ENCODE measurements at regions not wholly inside any gene's neighbourhood (a gene's known extent, or its start where the extent isn't known, plus 50 kb on each side); places are given as distances from the start of the nearest gene placed in this dataset.

- Histone ChIP-seq H3K9me3 (ENCODE audit: severe bottlenecking) (no peaks in the 10 kb centered on the region), H3K27ac (no peak overlapping the region), H3K4me3 (ENCODE audit: low read depth, low read length) (no peak overlapping the region), H3K36me3 (no peaks in the 10 kb centered on the region), H3K27me3 (ENCODE audit: insufficient read depth, low read depth, severe bottlenecking) (no peaks in the 10 kb centered on the region)
- no peak for DNase-seq
- TF ChIP-seq, protein P1, sequence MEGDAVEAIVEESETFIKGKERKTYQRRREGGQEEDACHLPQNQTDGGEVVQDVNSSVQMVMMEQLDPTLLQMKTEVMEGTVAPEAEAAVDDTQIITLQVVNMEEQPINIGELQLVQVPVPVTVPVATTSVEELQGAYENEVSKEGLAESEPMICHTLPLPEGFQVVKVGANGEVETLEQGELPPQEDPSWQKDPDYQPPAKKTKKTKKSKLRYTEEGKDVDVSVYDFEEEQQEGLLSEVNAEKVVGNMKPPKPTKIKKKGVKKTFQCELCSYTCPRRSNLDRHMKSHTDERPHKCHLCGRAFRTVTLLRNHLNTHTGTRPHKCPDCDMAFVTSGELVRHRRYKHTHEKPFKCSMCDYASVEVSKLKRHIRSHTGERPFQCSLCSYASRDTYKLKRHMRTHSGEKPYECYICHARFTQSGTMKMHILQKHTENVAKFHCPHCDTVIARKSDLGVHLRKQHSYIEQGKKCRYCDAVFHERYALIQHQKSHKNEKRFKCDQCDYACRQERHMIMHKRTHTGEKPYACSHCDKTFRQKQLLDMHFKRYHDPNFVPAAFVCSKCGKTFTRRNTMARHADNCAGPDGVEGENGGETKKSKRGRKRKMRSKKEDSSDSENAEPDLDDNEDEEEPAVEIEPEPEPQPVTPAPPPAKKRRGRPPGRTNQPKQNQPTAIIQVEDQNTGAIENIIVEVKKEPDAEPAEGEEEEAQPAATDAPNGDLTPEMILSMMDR (IDR thresholded peaks at IDR 0.05; ENCODE audit: low read depth, low read length) = no peak
Measured at GRCh38 chr6:145115638-145116037, 619.7 kb downstream of the EPM2A start.

- H3K36me3 ChIP-seq = no peaks in the 10 kb centered on the region
- TF ChIP-seq, protein P1 (IDR thresholded peaks at IDR 0.05; ENCODE audit: low read depth, low read length) = no peak
- no peak overlapping the region for H3K4me3 ChIP-seq (ENCODE audit: low read depth, low read length)
- H3K27me3 ChIP-seq (ENCODE audit: insufficient read depth, low read depth, severe bottlenecking) = no peaks in the 10 kb centered on the region
- no peaks in the 10 kb centered on the region for H3K9me3 ChIP-seq (ENCODE audit: severe bottlenecking)
- DNase-seq = no peak
- no peak overlapping the region for H3K27ac ChIP-seq
Measured at GRCh38 chr6:145116591-145117178, 618.6 kb downstream of the EPM2A start.

DNA sequence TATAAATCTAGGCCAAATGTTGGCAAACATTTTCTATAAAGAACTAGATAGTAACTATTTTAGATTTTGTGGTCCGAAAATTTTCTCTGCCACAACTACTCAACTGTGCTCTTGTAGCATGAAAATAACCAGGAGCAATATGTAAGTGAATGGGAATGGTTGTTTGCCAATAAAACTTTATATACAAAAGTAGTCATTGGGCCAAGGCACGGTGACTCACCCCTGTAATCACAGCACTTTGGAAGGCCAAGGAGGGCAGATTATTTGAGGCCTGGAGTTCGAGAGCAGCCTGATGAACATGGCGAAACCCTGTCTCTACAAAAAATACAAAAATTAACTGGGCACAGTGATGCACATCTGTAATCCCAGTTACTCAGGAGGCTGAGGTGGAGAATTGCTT lies 617.1 kb downstream of the EPM2A start:
- Histone ChIP-seq H3K36me3 (no peaks in the 10 kb centered on the region), H3K27me3 (ENCODE audit: insufficient read depth, low read depth, severe bottlenecking) (no peaks in the 10 kb centered on the region), H3K4me3 (ENCODE audit: low read depth, low read length) (no peak overlapping the region), H3K27ac (no peak overlapping the region), H3K9me3 (ENCODE audit: severe bottlenecking) (no peaks in the 10 kb centered on the region)
- DNase-seq = no peak
- TF ChIP-seq, protein P1 (IDR thresholded peaks at IDR 0.05; ENCODE audit: low read depth, low read length) = no peak

- Histone ChIP-seq H3K27ac (no peak overlapping the region), H3K4me3 (ENCODE audit: low read depth, low read length) (no peak overlapping the region), H3K36me3 (no peaks in the 10 kb centered on the region), H3K27me3 (ENCODE audit: insufficient read depth, low read depth, severe bottlenecking) (no peaks in the 10 kb centered on the region), H3K9me3 (ENCODE audit: severe bottlenecking) (no peaks in the 10 kb centered on the region)
- no peak for DNase-seq
- TF ChIP-seq, protein P1 (IDR thresholded peaks at IDR 0.05; ENCODE audit: low read depth, low read length) = no peak
Measured at GRCh38 chr6:145119081-145119480, 616.2 kb downstream of the EPM2A start.

DNA sequence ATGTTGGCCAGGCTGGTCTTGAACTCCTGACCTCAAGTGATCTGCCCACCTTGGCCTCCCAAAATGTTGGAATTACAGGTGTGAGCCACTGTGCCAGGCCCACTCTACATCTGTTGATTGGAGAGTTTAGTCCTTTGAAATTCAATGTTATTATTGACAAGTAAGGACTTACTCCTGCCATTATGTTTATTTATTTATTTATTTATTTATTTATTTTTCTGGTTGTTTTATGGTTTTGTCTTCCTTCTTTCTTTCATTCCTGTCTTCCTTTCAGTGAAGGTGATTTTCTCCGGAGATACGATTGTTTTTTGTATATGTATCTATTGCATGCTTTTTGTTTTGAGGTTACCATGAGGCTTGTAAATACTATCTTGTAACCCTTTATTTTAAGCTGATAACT lies 602.6 kb downstream of the EPM2A start:
- TF ChIP-seq, protein P1 (IDR thresholded peaks at IDR 0.05; ENCODE audit: low read depth, low read length) = no peak
- no peaks in the 10 kb centered on the region for H3K36me3 ChIP-seq
- H3K4me3 ChIP-seq (ENCODE audit: low read depth, low read length) = no peak overlapping the region
- H3K9me3 ChIP-seq (ENCODE audit: severe bottlenecking) = no peaks in the 10 kb centered on the region
- H3K27me3 ChIP-seq (ENCODE audit: insufficient read depth, low read depth, severe bottlenecking) = no peaks in the 10 kb centered on the region
- DNase-seq = no peak
- no peak overlapping the region for H3K27ac ChIP-seq

DNA sequence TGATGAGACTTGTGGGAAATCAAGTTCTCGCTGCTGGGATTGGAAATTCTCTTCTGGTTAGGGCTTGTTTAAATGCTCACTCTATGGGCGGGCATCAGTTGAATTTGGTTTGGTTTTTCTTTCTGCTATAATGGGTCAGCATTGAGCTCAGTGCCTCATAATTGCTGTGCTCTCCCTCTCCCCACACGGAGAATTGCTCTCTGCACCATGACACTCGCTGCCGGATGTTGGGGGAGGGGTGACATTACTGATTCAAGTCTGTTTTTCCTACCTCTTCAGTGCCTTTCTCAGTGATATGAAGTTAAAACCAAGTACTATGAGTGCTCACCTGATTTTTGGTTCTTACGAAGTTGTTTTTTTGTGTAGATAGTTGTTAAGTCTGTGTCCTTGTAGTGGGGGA lies 599.6 kb downstream of the EPM2A start:
- Histone ChIP-seq H3K9me3 (ENCODE audit: severe bottlenecking) (no peaks in the 10 kb centered on the region), H3K27me3 (ENCODE audit: insufficient read depth, low read depth, severe bottlenecking) (no peaks in the 10 kb centered on the region), H3K4me3 (ENCODE audit: low read depth, low read length) (no peak overlapping the region), H3K36me3 (no peaks in the 10 kb centered on the region), H3K27ac (no peak overlapping the region)
- DNase-seq = no peak
- TF ChIP-seq, protein P1 (IDR thresholded peaks at IDR 0.05; ENCODE audit: low read depth, low read length) = no peak

Measured in WERI-Rb-1 (cell line).